H1 (cell line): ENCODE measurements at regions not wholly inside any gene's neighbourhood (a gene's known extent, or its start where the extent isn't known, plus 50 kb on each side); places are given as distances from the start of the nearest gene placed in this dataset.

Experiments used
- CTCF ChIP-seq, 3 experiments: IDR thresholded peaks; 1 replicate in 2 of 3; 2 replicates in 1 of 3; pipeline versions ENCODE4 v1.5.1 to v1.6.1; 2011; ENCODE audit warnings: low read length in 3 of 3, mild to moderate bottlenecking in 3 of 3, inconsistent platforms in 2 of 3, low read depth in 1 of 3, moderate library complexity in 1 of 3; ENCODE audit not compliant: insufficient read depth in 1 of 3; ENCODE audit errors: control extremely low read depth in 1 of 3
- EZH2 ChIP-seq: fragments of 200-600 bp; sonication (generic); IDR thresholded peaks from 2 replicates; pipeline ENCODE4 v1.7.1; 2012; ENCODE audit warnings: low read depth, mild to moderate bottlenecking, moderate library complexity, low read length, inconsistent platforms; ENCODE audit not compliant: severe bottlenecking
- POLR2A ChIP-seq, 2 experiments: IDR thresholded peaks; 1 replicate in 1 of 2; 2 replicates in 1 of 2; pipeline ENCODE4 v1.6.1; 2011; ENCODE audit warnings: low read depth in 2 of 2, low read length in 2 of 2, mild to moderate bottlenecking in 2 of 2; ENCODE audit errors: control extremely low read depth in 1 of 2
- POLR2AphosphoS5 ChIP-seq: IDR thresholded peaks from 2 replicates; pipeline ENCODE4 v1.6.1; 2011; ENCODE audit warnings: low read depth, low read length
- SP2 ChIP-seq: IDR thresholded peaks from 2 replicates; pipeline ENCODE4 v1.6.1; 2012; ENCODE audit warnings: mild to moderate bottlenecking, low read length, inconsistent platforms
- SUZ12 ChIP-seq: fragments of 200-600 bp; sonication (generic); IDR thresholded peaks from 2 replicates; pipeline ENCODE4 v1.6.1; 2012; ENCODE audit warnings: mild to moderate bottlenecking, inconsistent platforms, low read length, moderate library complexity, mixed read lengths
- TAF1 ChIP-seq: IDR thresholded peaks from 2 replicates; pipeline ENCODE4 v1.6.1; 2011; ENCODE audit warnings: mild to moderate bottlenecking, low read depth, low read length

- no peak for TF ChIP-seq EZH2
- no peak for TF ChIP-seq SP2
- no peak for TF ChIP-seq SUZ12
- TF ChIP-seq CTCF (IDR thresholded peaks at IDR 0.05; ENCODE audit: control extremely low read depth in 1 of 3, insufficient read depth in 1 of 3, low read depth in 1 of 3, low read length in 3 of 3), result no peak
- no peak for TF ChIP-seq TAF1
- TF ChIP-seq POLR2AphosphoS5, result no peak
- no peak for TF ChIP-seq POLR2A (IDR thresholded peaks at IDR 0.05; ENCODE audit: control extremely low read depth in 1 of 2, low read depth in 2 of 2, low read length in 2 of 2)
Observed at GRCh38 chr2:217525076-217525475, 477.7 kb downstream of the TNS1 start.
